Natural killer cell treated with Interleukin-12 subunit alpha and Interleukin-12 subunit beta and Interleukin-15 and Interleukin-18, amount 100 ng/mL, for 72 hours (primary cell): ENCODE measurements at regions not wholly inside any gene's neighbourhood (a gene's known extent, or its start where the extent isn't known, plus 50 kb on each side); places are given as distances from the start of the nearest gene placed in this dataset.

Experiments used
- ATAC-seq, 2 donors: fragments of 150-1000 bp; cut with Tn5 transposase in 1 of 2; sonication (Bioruptor Pico), chemical (Tn5 transposase) in 1 of 2; 2 replicates each; pipeline ENCODE4 v1.10.0; 2021
- DNase-seq: peaks from one replicate; pipeline ENCODE4 v3.0.0; 2022; ENCODE audit warnings: low spot score
- H3K27ac Mint-ChIP-seq, 2 donors: 1 replicate in 1 of 2; 2 replicates in 1 of 2; pipeline ENCODE4 v1.8.0; 2022; ENCODE audit warnings: mixed read lengths in 2 of 2, mild to moderate bottlenecking in 1 of 2, moderate library complexity in 1 of 2
- H3K27me3 Mint-ChIP-seq, 2 donors: 1 replicate in 1 of 2; 2 replicates in 1 of 2; pipeline ENCODE4 v1.8.0; 2022; ENCODE audit warnings: mixed read lengths in 2 of 2
- H3K36me3 Mint-ChIP-seq: one replicate; pipeline ENCODE4 v1.8.0; 2022; ENCODE audit warnings: mixed read lengths
- H3K4me1 Mint-ChIP-seq, 2 donors: 1 replicate in 1 of 2; 2 replicates in 1 of 2; pipeline ENCODE4 v1.8.0; 2022; ENCODE audit warnings: low read depth in 2 of 2, mixed read lengths in 2 of 2, mild to moderate bottlenecking in 1 of 2
- H3K4me3 Mint-ChIP-seq: one replicate; pipeline ENCODE4 v1.8.0; 2022; ENCODE audit warnings: mixed read lengths
- H3K9me3 Mint-ChIP-seq: 2 replicates; pipeline ENCODE4 v1.8.0; 2022; ENCODE audit warnings: mixed read lengths

GRCh38 chr4:10983268-10983667 is 298.7 kb upstream of the CLNK start:
- Mint-ChIP-seq H3K4me1 (peaks cover 11 to 18% of the 10 kb centered on the region in 2 donors), H3K27ac (no peak overlapping the region), H3K27me3 (peaks cover 2 to 5% of the 10 kb centered on the region in 2 donors), H3K4me3 (no peak overlapping the region), H3K36me3 (no peaks in the 10 kb centered on the region), H3K9me3 (peaks cover 4% of the 10 kb centered on the region)
- no peak for DNase-seq
- ATAC-seq = no peak

- no peak for DNase-seq
- peaks cover 11 to 18% of the 10 kb centered on the region in 2 donors for H3K4me1 Mint-ChIP-seq
- no peaks in the 10 kb centered on the region for H3K36me3 Mint-ChIP-seq
- no peak overlapping the region for H3K27ac Mint-ChIP-seq
- no peak overlapping the region for H3K4me3 Mint-ChIP-seq
- peaks cover 0 to 2% of the 10 kb centered on the region in 2 donors for H3K27me3 Mint-ChIP-seq
- no peak for ATAC-seq
- no peaks in the 10 kb centered on the region for H3K9me3 Mint-ChIP-seq
Observed at GRCh38 chr4:10982305-10982704, 297.7 kb upstream of the CLNK start.

- no peak for ATAC-seq
- Mint-ChIP-seq H3K36me3 (no peaks in the 10 kb centered on the region), H3K9me3 (no peaks in the 10 kb centered on the region), H3K4me1 (peaks cover 11 to 18% of the 10 kb centered on the region in 2 donors), H3K27me3 (peaks cover 0 to 2% of the 10 kb centered on the region in 2 donors), H3K4me3 (no peak overlapping the region), H3K27ac (no peak overlapping the region)
- no peak for DNase-seq
Observed at GRCh38 chr4:10981576-10981975, 297.0 kb upstream of the CLNK start.

- DNase-seq (no peak), ATAC-seq (no peak)
- Mint-ChIP-seq H3K27ac (no peak overlapping the region), H3K27me3 (peaks cover 0 to 2% of the 10 kb centered on the region in 2 donors), H3K9me3 (no peaks in the 10 kb centered on the region), H3K36me3 (no peaks in the 10 kb centered on the region), H3K4me3 (no peak overlapping the region), H3K4me1 (peaks cover 11 to 18% of the 10 kb centered on the region in 2 donors)
Observed at GRCh38 chr4:10981096-10981495, 296.5 kb upstream of the CLNK start.

- DNase-seq (no peak), ATAC-seq (no peak)
- H3K27me3 Mint-ChIP-seq = peaks cover 0 to 2% of the 10 kb centered on the region in 2 donors
- no peaks in the 10 kb centered on the region for H3K9me3 Mint-ChIP-seq
- H3K4me1 Mint-ChIP-seq = peaks cover 11 to 18% of the 10 kb centered on the region in 2 donors
- no peak overlapping the region for H3K27ac Mint-ChIP-seq
- no peak overlapping the region for H3K4me3 Mint-ChIP-seq
- H3K36me3 Mint-ChIP-seq = no peaks in the 10 kb centered on the region
Observed at GRCh38 chr4:10979032-10979431, 294.5 kb upstream of the CLNK start.

DNA sequence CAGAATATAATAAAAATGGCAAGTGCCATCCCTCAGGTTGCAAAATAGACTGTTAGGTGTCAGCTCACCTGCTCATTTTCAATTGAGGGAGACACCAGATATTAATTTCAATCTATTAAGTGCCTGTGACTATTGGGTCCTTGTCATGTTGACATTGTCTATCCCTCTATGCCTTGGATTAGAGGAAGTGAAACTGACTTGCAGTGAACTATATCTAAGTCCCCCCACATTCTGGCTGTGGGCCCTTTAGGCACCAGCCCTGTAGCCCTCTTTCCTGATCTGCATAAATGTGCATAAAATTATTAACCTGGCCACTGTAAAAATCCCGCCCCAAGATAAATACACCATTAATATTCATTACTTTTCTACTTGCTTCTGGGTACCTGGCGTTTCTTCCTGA is 293.0 kb upstream of the CLNK start:
- Mint-ChIP-seq H3K36me3 (no peaks in the 10 kb centered on the region), H3K4me1 (peaks cover 3 to 5% of the 10 kb centered on the region in 2 donors), H3K4me3 (no peak overlapping the region), H3K27ac (no peak overlapping the region), H3K9me3 (no peaks in the 10 kb centered on the region), H3K27me3 (peaks cover 2 to 5% of the 10 kb centered on the region in 2 donors)
- DNase-seq (no peak), ATAC-seq (no peak)

GRCh38 chr4:10974371-10974770 is 289.8 kb upstream of the CLNK start:
- H3K27me3 Mint-ChIP-seq = peaks cover 5% of the 10 kb centered on the region in 2 donors
- H3K36me3 Mint-ChIP-seq = no peaks in the 10 kb centered on the region
- no peak overlapping the region for H3K4me3 Mint-ChIP-seq
- no peaks in the 10 kb centered on the region for H3K4me1 Mint-ChIP-seq
- no peaks in the 10 kb centered on the region for H3K9me3 Mint-ChIP-seq
- no peak overlapping the region for H3K27ac Mint-ChIP-seq
- no peak for DNase-seq
- peak; percentile 34 to 36 for ATAC-seq

DNA sequence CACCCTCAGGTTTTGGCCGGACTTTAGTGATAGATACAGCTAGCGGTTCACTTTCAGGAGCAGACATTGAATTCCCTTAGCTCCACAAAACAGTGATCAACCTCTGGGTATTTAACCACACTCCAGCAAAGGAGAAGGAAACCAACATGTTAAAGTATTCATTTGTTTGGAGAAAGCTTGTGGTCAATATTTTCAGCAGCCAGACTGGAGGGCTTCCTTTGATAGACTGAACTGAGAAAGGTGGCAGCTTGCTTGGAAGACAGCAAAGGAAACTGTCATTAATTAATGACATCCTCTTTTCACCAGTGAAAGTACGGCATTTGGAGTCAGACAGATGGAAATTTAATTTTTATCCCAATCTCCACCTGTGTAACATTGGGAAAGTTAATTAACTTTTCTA is 289.1 kb upstream of the CLNK start:
- no peak overlapping the region for H3K27ac Mint-ChIP-seq
- H3K27me3 Mint-ChIP-seq = peaks cover 5% of the 10 kb centered on the region in 2 donors
- DNase-seq = no peak
- no peaks in the 10 kb centered on the region for H3K4me1 Mint-ChIP-seq
- no peaks in the 10 kb centered on the region for H3K9me3 Mint-ChIP-seq
- no peaks in the 10 kb centered on the region for H3K36me3 Mint-ChIP-seq
- H3K4me3 Mint-ChIP-seq = no peak overlapping the region
- no peak for ATAC-seq

- peaks cover 5% of the 10 kb centered on the region in 2 donors for H3K27me3 Mint-ChIP-seq
- H3K9me3 Mint-ChIP-seq = no peaks in the 10 kb centered on the region
- no peak overlapping the region for H3K4me3 Mint-ChIP-seq
- DNase-seq (no peak), ATAC-seq (no peak)
- no peaks in the 10 kb centered on the region for H3K4me1 Mint-ChIP-seq
- no peak overlapping the region for H3K27ac Mint-ChIP-seq
- H3K36me3 Mint-ChIP-seq = no peaks in the 10 kb centered on the region
Observed at GRCh38 chr4:10971800-10972401, 287.3 kb upstream of the CLNK start.

DNA sequence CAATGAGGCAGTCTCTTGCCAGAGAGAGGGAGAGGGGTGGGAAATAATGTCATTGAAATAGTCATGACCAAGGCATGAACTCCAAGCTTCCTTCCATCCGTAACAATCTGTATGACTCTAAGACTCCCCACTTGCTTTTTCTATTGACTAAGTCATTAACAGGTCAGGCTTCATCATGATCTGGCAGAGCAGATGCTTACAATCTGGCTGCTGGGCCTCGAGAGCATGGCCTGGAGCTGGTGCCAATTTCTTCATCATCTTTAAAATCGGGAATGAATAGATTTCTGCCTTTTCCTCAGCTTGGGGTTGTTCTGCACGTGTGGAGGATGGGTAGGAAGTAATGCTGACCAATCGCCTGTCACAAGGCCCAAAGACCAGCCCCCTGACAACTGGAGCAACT is 280.6 kb upstream of the CLNK start:
- DNase-seq = no peak
- Mint-ChIP-seq H3K36me3 (no peaks in the 10 kb centered on the region), H3K9me3 (peaks cover 7% of the 10 kb centered on the region), H3K4me1 (peaks cover 0 to 3% of the 10 kb centered on the region in 2 donors), H3K27me3 (peaks cover 0 to 5% of the 10 kb centered on the region in 2 donors), H3K4me3 (no peak overlapping the region), H3K27ac (no peak overlapping the region)
- no peak for ATAC-seq

GRCh38 chr4:10963958-10964703 is 279.6 kb upstream of the CLNK start:
- Mint-ChIP-seq H3K27ac (no peak overlapping the region), H3K9me3 (peaks cover 7% of the 10 kb centered on the region), H3K4me3 (no peak overlapping the region), H3K4me1 (peaks cover 0 to 3% of the 10 kb centered on the region in 2 donors), H3K27me3 (peaks cover 0 to 3% of the 10 kb centered on the region in 2 donors), H3K36me3 (no peaks in the 10 kb centered on the region)
- no peak for DNase-seq
- ATAC-seq = peak in 1 of 2 donors; percentile 20

- Mint-ChIP-seq H3K27me3 (peaks cover 0 to 3% of the 10 kb centered on the region in 2 donors), H3K9me3 (peaks cover 7% of the 10 kb centered on the region), H3K4me3 (no peak overlapping the region), H3K4me1 (peaks cover 3% of the 10 kb centered on the region in 2 donors), H3K36me3 (no peaks in the 10 kb centered on the region), H3K27ac (no peak overlapping the region)
- no peak for DNase-seq
- no peak for ATAC-seq
Observed at GRCh38 chr4:10963241-10963640, 278.7 kb upstream of the CLNK start.

DNA sequence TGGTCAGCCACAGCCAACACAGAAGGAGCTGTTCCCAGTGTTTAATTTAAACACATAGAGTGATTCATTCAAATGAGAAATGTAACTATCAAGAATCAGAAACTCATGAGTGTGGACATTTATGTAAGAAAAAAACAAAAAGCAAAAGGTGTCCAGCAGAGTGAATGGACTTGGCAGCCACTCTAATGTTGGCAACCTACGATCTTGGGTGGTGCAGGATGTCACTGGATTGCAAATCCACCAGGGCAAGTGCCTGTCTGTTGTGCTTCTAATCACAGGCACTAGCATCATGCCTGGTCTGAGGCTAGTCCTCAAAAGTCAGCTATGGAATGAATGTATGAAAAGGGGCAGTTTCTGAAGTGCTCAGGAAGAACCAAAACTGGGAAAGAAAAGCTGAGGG is 277.7 kb upstream of the CLNK start:
- H3K4me3 Mint-ChIP-seq = no peak overlapping the region
- H3K9me3 Mint-ChIP-seq = peaks cover 7% of the 10 kb centered on the region
- no peak for ATAC-seq
- no peak for DNase-seq
- peaks cover 3% of the 10 kb centered on the region for H3K36me3 Mint-ChIP-seq
- peak overlapping the region in 1 of 2 donors; percentile 17 for H3K27ac Mint-ChIP-seq
- peaks cover 0 to 3% of the 10 kb centered on the region in 2 donors for H3K27me3 Mint-ChIP-seq
- peaks cover 4 to 6% of the 10 kb centered on the region in 2 donors for H3K4me1 Mint-ChIP-seq

DNA sequence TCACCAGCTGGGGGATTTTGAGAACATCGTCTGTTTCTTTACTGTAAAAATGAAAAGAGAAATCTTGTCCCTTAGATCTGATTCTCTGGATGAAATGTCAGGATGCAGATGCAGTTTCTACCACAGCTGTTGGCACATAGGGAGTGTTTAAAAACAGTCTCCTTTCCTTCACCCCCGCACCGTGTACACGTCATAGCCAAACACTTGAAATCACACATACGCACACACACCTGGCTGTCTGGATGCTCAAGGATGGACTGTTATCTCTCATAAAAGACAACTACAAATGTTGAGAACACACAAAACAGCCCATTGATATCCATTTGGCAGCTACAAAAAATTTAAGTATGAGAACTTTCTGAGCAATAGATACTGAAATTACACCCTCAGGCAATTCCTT is 275.8 kb upstream of the CLNK start:
- Mint-ChIP-seq H3K27me3 (peaks cover 0 to 3% of the 10 kb centered on the region in 2 donors), H3K4me3 (no peak overlapping the region), H3K4me1 (peaks cover 12 to 16% of the 10 kb centered on the region in 2 donors), H3K27ac (no peak overlapping the region), H3K36me3 (peaks cover 6% of the 10 kb centered on the region), H3K9me3 (peaks cover 7% of the 10 kb centered on the region)
- DNase-seq = no peak
- ATAC-seq = no peak
